H4 (cell line): ENCODE measurements at regions not wholly inside any gene's neighbourhood (a gene's known extent, or its start where the extent isn't known, plus 50 kb on each side); places are given as distances from the start of the nearest gene placed in this dataset.

Experiments used
- DNase-seq: peaks from one replicate; pipeline ENCODE4 v3.0.0-alpha.2; 2015; ENCODE audit warnings: low spot score

GRCh38 chr20:59403261-59403961 is 103.0 kb downstream of the EDN3 start:
- peak; percentile 22 for DNase-seq

- DNase-seq: no peak
Observed at GRCh38 chr20:59403962-59404314, 103.5 kb downstream of the EDN3 start.

- no peak for DNase-seq
Observed at GRCh38 chr20:59404749-59405148, 104.3 kb downstream of the EDN3 start.

- DNase-seq: no peak
Observed at GRCh38 chr20:59405226-59406200, 105.1 kb downstream of the EDN3 start.

- DNase-seq: no peak
Observed at GRCh38 chr20:59406446-59406845, 106.0 kb downstream of the EDN3 start.

GRCh38 chr20:59411170-59411569 is 110.8 kb downstream of the EDN3 start:
- no peak for DNase-seq

- DNase-seq: no peak
Observed at GRCh38 chr20:59411589-59411988, 111.2 kb downstream of the EDN3 start.

- no peak for DNase-seq
Observed at GRCh38 chr20:59412181-59412580, 111.8 kb downstream of the EDN3 start.

- DNase-seq: no peak
Observed at GRCh38 chr20:59412875-59413284, 112.5 kb downstream of the EDN3 start.

GRCh38 chr20:59413326-59413865 is 113.0 kb downstream of the EDN3 start:
- DNase-seq: no peak

- no peak for DNase-seq
Observed at GRCh38 chr20:59414936-59415623, 114.7 kb downstream of the EDN3 start.

- DNase-seq: no peak
Observed at GRCh38 chr20:59416916-59417315, 116.5 kb downstream of the EDN3 start.

GRCh38 chr20:59421089-59421488 is 120.7 kb downstream of the EDN3 start:
- DNase-seq: no peak

- no peak for DNase-seq
Observed at GRCh38 chr20:59421920-59422637, 121.7 kb downstream of the EDN3 start.

GRCh38 chr20:59422872-59423544 is 122.6 kb downstream of the EDN3 start:
- no peak for DNase-seq

- no peak for DNase-seq
Observed at GRCh38 chr20:59424976-59425375, 124.6 kb downstream of the EDN3 start.

GRCh38 chr20:59425572-59425971 is 125.2 kb downstream of the EDN3 start:
- DNase-seq: no peak

GRCh38 chr20:59428006-59428405 is 127.6 kb downstream of the EDN3 start:
- no peak for DNase-seq

- DNase-seq: peak; percentile 45
Observed at GRCh38 chr20:59428441-59429205, 128.2 kb downstream of the EDN3 start.

- no peak for DNase-seq
Observed at GRCh38 chr20:59429396-59429795, 129.0 kb downstream of the EDN3 start.
